ENCODE measurements at regions not wholly inside any gene's neighbourhood (a gene's known extent, or its start where the extent isn't known, plus 50 kb on each side); places are given as distances from the start of the nearest gene placed in this dataset.

GRCh38 chr6:131367206-131367873, 205.7 kb upstream of the ARG1 start:
- Mint-ChIP-seq H3K4me3 (ENCODE audit: unreplicated experiment) (no peak overlapping the region), H3K9me3 (ENCODE audit: unreplicated experiment) (no peaks in the 10 kb centered on the region), H3K4me1 (ENCODE audit: insufficient read depth, unreplicated experiment) (no peaks in the 10 kb centered on the region), H3K36me3 (ENCODE audit: insufficient read depth, unreplicated experiment) (no peaks in the 10 kb centered on the region), H3K27ac (ENCODE audit: low read depth, unreplicated experiment) (no peak overlapping the region), H3K27me3 (ENCODE audit: insufficient read depth, unreplicated experiment) (no peaks in the 10 kb centered on the region)
- POLR2A ChIA-PET: no interaction called here
- DNase-seq (ENCODE audit: unreplicated experiment): no peak
- TF ChIP-seq CTCF (IDR thresholded peaks at IDR 0.05; ENCODE audit: unreplicated experiment): no peak
- no TSS peak for BruUV-seq (replicated peaks)
- intact Hi-C loops (cut with micrococcal nuclease): no loop called here
- CTCF ChIA-PET: interaction anchor here (0.6 kb wide), 1 partner anchor 494 kb away, joined by 3 read pairs; no protein-coding TSS in a partner anchor

GRCh38 chr6:131368198-131368911, 204.7 kb upstream of the ARG1 start:
- H3K36me3 Mint-ChIP-seq (ENCODE audit: insufficient read depth, unreplicated experiment): no peaks in the 10 kb centered on the region
- no peaks in the 10 kb centered on the region for H3K27me3 Mint-ChIP-seq (ENCODE audit: insufficient read depth, unreplicated experiment)
- intact Hi-C loops (cut with micrococcal nuclease): no loop called here
- no peak overlapping the region for H3K4me3 Mint-ChIP-seq (ENCODE audit: unreplicated experiment)
- no peak for DNase-seq (ENCODE audit: unreplicated experiment)
- no peak overlapping the region for H3K27ac Mint-ChIP-seq (ENCODE audit: low read depth, unreplicated experiment)
- CTCF ChIA-PET: no interaction called here
- BruUV-seq (replicated peaks): no TSS peak
- POLR2A ChIA-PET: no interaction called here
- H3K9me3 Mint-ChIP-seq (ENCODE audit: unreplicated experiment): no peaks in the 10 kb centered on the region
- TF ChIP-seq CTCF (IDR thresholded peaks at IDR 0.05; ENCODE audit: unreplicated experiment): no peak
- H3K4me1 Mint-ChIP-seq (ENCODE audit: insufficient read depth, unreplicated experiment): no peaks in the 10 kb centered on the region

GRCh38 chr6:131372535-131372934, 200.5 kb upstream of the ARG1 start:
- ChIA-PET POLR2A (no interaction called here), CTCF (no interaction called here)

More at GRCh38 chr6:131372535-131372934, 200.5 kb upstream of the ARG1 start:
- DNase-seq (ENCODE audit: unreplicated experiment): no peak
- no peak overlapping the region for H3K4me3 Mint-ChIP-seq (ENCODE audit: unreplicated experiment)
- no peak overlapping the region for H3K27ac Mint-ChIP-seq (ENCODE audit: low read depth, unreplicated experiment)
- TF ChIP-seq CTCF (IDR thresholded peaks at IDR 0.05; ENCODE audit: unreplicated experiment): no peak
- H3K36me3 Mint-ChIP-seq (ENCODE audit: insufficient read depth, unreplicated experiment): no peaks in the 10 kb centered on the region
- no peaks in the 10 kb centered on the region for H3K9me3 Mint-ChIP-seq (ENCODE audit: unreplicated experiment)
- H3K27me3 Mint-ChIP-seq (ENCODE audit: insufficient read depth, unreplicated experiment): no peaks in the 10 kb centered on the region
- BruUV-seq (replicated peaks): no TSS peak
- no peaks in the 10 kb centered on the region for H3K4me1 Mint-ChIP-seq (ENCODE audit: insufficient read depth, unreplicated experiment)
- intact Hi-C loops (cut with micrococcal nuclease): no loop called here
